ENCODE measurements at regions not wholly inside any gene's neighbourhood (a gene's known extent, or its start where the extent isn't known, plus 50 kb on each side); places are given as distances from the start of the nearest gene placed in this dataset.

DNA sequence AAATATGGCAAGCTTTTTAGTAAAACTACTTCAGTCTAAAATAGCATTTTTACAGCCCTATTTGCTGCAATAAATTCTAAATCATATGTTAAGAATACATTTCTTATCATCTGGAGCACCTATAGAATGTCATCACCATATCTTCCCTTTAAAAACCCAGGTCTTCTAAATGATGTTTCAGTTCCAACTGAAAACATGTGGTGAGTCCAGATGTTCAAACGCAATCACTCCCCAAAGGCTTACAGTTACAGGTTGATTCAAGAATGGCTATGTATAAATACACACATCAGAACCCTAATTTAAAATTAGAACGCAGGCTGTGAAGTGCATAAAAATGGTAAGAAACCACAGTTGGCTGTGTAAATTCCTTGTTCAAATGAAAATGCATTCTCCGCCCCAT is 796.3 kb downstream of the MAT2B start:
- intact Hi-C loops (cut with DNase I) = no loop called here

DNA sequence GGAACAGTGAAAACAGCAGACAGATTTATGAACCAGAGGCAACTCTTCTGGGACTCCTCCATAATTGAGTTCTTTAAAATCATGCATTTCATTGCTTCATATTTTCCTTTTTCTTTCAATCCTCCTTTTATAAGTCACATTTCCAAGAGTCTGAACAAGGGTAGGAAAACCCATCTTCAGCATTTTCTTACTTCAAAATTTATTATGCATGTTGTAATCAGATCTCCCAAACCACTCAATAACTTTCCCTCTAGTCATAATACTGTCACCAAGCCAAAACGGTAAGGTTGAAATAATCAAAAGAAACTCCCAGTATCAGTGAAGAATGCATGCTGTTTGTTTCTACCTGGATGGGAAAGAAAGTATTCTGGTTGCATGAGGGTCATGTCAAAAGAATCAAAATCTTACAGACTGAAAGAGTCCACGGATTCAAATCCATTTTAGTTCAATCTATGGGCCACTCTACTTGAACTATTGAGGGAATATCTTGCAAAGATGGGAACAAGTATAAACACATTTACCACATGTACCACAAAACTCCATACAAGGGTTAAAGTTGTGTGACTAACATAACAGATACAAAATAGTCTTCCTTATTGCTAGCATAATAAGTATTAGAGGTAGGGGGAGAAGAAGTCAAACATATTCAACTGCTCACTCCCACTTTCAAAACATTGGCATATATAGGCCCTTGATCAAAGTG is 797.3 kb downstream of the MAT2B start:
- peaks cover 3% of the 10 kb centered on the region for H3K9me3 ChIP-seq (ENCODE audit: control insufficient read depth, low read length)
- H3K36me3 ChIP-seq (ENCODE audit: control insufficient read depth in 1 of 2, insufficient read depth in 2 of 2, low read length in 1 of 2) = no peaks in the 10 kb centered on the region
- no peaks in the 10 kb centered on the region for H3K27me3 ChIP-seq (ENCODE audit: control insufficient read depth in 1 of 2, insufficient read depth in 2 of 2, low read length in 1 of 2)
- no peak overlapping the region for H3K4me3 ChIP-seq (ENCODE audit: low read length in 2 of 2)
- H3K4me1 ChIP-seq (ENCODE audit: control insufficient read depth in 1 of 2, insufficient read depth in 2 of 2, low read length in 2 of 2) = no peaks in the 10 kb centered on the region
- intact Hi-C loops (cut with DNase I) = no loop called here
- 38 to 50% methylated on average over 2 of the region's 2 CpGs for WGBS, 2 donors
- DNase-seq (no peak), ATAC-seq (ENCODE audit: low FRiP score) (no peak)
- no peak overlapping the region for H3K27ac ChIP-seq (ENCODE audit: low read depth in 1 of 2, low read length in 2 of 2)

More for the DNA sequence above, 796.3 kb downstream of the MAT2B start:
- Histone ChIP-seq H3K27me3 (ENCODE audit: control insufficient read depth in 1 of 2, insufficient read depth in 2 of 2, low read length in 1 of 2) (no peaks in the 10 kb centered on the region), H3K4me3 (ENCODE audit: low read length in 2 of 2) (no peak overlapping the region), H3K27ac (ENCODE audit: low read depth in 1 of 2, low read length in 2 of 2) (no peak overlapping the region), H3K9me3 (ENCODE audit: control insufficient read depth, low read length) (peaks cover 3% of the 10 kb centered on the region), H3K4me1 (ENCODE audit: control insufficient read depth in 1 of 2, insufficient read depth in 2 of 2, low read length in 2 of 2) (no peaks in the 10 kb centered on the region), H3K36me3 (ENCODE audit: control insufficient read depth in 1 of 2, insufficient read depth in 2 of 2, low read length in 1 of 2) (no peaks in the 10 kb centered on the region)
- no peak for ATAC-seq (ENCODE audit: low FRiP score)
- 52 to 64% methylated on average over 3 of the region's 3 CpGs for WGBS, 2 donors
- DNase-seq = no peak

DNA sequence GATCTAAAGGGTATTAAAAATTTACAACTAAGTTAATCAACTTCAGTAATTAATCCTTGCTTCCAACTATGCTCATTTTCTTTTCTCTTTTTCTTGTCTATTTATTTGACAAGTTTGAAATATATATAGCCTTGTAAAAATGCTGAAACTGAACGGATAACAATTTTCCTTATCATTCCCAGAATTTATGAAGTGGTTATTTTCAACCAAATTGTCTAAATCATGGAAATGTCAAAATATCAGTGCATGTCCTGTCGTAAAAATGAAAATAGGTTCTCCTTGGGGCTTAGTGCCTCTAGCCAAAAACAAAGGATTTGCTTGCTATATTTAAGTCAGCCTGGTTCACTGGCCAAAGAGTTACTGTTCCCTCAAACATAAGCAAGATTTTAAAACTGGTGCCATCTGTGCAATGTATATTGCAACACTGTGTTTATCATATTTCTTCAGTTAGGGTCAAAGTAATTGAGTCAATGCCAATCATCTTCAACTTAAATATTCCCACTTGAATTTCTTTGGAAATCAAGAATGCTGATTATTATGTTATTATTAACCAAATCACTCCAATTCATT is 798.3 kb downstream of the MAT2B start:
- no peaks in the 10 kb centered on the region for H3K36me3 ChIP-seq (ENCODE audit: control insufficient read depth in 1 of 2, insufficient read depth in 2 of 2, low read length in 1 of 2)
- H3K4me1 ChIP-seq (ENCODE audit: control insufficient read depth in 1 of 2, insufficient read depth in 2 of 2, low read length in 2 of 2) = no peaks in the 10 kb centered on the region
- intact Hi-C loops (cut with DNase I) = no loop called here
- DNase-seq = no peak
- no peak overlapping the region for H3K27ac ChIP-seq (ENCODE audit: low read depth in 1 of 2, low read length in 2 of 2)
- no peaks in the 10 kb centered on the region for H3K27me3 ChIP-seq (ENCODE audit: control insufficient read depth in 1 of 2, insufficient read depth in 2 of 2, low read length in 1 of 2)
- WGBS, 2 donors = 5 to 13% methylated on average over 2 of the region's 2 CpGs
- H3K9me3 ChIP-seq (ENCODE audit: control insufficient read depth, low read length) = peaks cover 3% of the 10 kb centered on the region
- H3K4me3 ChIP-seq (ENCODE audit: low read length in 2 of 2) = no peak overlapping the region
- ATAC-seq (ENCODE audit: low FRiP score) = no peak

DNA sequence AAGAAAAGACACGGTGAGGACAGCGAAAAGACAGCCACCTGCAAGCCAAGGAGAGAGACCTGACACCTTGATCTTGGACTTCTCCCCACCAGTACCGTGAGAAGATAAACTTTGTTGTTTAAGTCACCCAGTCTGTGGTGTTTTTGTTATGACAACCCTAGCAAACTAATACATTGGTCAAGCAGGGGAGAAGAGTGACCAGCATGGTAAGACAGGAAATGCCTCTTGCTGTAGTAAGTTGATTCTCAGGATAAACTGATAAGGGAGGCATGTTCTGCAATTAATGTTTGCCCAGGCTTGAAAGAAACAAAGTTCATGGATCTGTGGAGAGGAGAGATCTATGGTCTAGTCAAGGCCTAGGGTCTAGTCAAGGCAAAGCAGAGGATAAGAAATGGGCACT is 801.2 kb downstream of the MAT2B start:
- H3K36me3 ChIP-seq (ENCODE audit: control insufficient read depth in 1 of 2, insufficient read depth in 2 of 2, low read length in 1 of 2) = no peaks in the 10 kb centered on the region
- 77 to 81% methylated on average over 3 of the region's 3 CpGs for WGBS, 2 donors
- H3K27me3 ChIP-seq (ENCODE audit: control insufficient read depth in 1 of 2, insufficient read depth in 2 of 2, low read length in 1 of 2) = no peaks in the 10 kb centered on the region
- DNase-seq = no peak
- ATAC-seq (ENCODE audit: low FRiP score) = no peak
- H3K9me3 ChIP-seq (ENCODE audit: control insufficient read depth, low read length) = peaks cover 3% of the 10 kb centered on the region
- no peak overlapping the region for H3K27ac ChIP-seq (ENCODE audit: low read depth in 1 of 2, low read length in 2 of 2)
- H3K4me3 ChIP-seq (ENCODE audit: low read length in 2 of 2) = no peak overlapping the region
- H3K4me1 ChIP-seq (ENCODE audit: control insufficient read depth in 1 of 2, insufficient read depth in 2 of 2, low read length in 2 of 2) = no peaks in the 10 kb centered on the region
- intact Hi-C loops (cut with DNase I) = no loop called here

DNA sequence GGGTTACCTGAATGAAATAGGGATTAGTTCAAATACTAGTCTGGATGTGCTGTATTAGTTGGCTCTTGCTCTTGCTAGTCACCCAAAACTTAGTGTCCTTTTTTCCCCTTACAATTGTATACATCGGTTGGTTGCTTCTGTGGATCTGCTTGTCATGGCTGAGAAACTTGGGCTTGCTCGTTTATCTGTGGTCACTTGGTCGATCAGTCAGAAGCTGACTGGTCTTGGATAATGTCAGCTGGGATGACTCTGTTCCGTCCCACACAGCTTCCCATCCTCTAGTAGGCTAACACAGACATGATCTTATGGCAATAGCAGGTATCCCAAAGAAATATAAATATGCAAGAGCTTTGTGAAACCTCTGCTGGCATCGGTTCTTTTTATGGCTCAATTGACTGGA is 807.4 kb downstream of the MAT2B start:
- WGBS, 2 donors = 84 to 91% methylated on average over 5 of the region's 5 CpGs
- ATAC-seq (ENCODE audit: low FRiP score) = no peak
- DNase-seq = no peak
- Histone ChIP-seq H3K4me1 (ENCODE audit: control insufficient read depth in 1 of 2, insufficient read depth in 2 of 2, low read length in 2 of 2) (no peaks in the 10 kb centered on the region), H3K27ac (ENCODE audit: low read depth in 1 of 2, low read length in 2 of 2) (no peak overlapping the region), H3K36me3 (ENCODE audit: control insufficient read depth in 1 of 2, insufficient read depth in 2 of 2, low read length in 1 of 2) (no peaks in the 10 kb centered on the region), H3K9me3 (ENCODE audit: control insufficient read depth, low read length) (no peaks in the 10 kb centered on the region), H3K4me3 (ENCODE audit: low read length in 2 of 2) (no peak overlapping the region), H3K27me3 (ENCODE audit: control insufficient read depth in 1 of 2, insufficient read depth in 2 of 2, low read length in 1 of 2) (no peaks in the 10 kb centered on the region)
- intact Hi-C loops (cut with DNase I) = no loop called here

DNA sequence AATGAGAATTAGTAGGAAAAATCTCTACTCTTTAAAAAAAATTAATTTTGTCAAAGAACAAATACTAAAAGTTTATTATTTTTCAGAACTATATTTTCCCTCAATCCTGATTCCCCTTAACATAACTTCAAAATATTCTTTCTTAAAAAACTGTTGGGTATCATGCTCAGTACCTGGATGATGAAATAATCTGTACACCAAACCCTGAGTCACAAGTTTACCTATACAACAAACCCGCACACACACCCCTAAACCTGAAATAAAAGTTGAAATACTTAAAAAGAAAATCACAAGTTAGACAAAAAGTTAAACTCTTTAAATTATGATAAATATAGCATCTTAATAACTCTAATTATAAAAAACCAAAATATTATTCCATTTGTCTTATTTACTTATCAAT is 812.3 kb downstream of the MAT2B start:
- H3K9me3 ChIP-seq (ENCODE audit: control insufficient read depth, low read length) = no peaks in the 10 kb centered on the region
- H3K27me3 ChIP-seq (ENCODE audit: control insufficient read depth in 1 of 2, insufficient read depth in 2 of 2, low read length in 1 of 2) = no peaks in the 10 kb centered on the region
- ATAC-seq (ENCODE audit: low FRiP score) (no peak), DNase-seq (no peak)
- H3K36me3 ChIP-seq (ENCODE audit: control insufficient read depth in 1 of 2, insufficient read depth in 2 of 2, low read length in 1 of 2) = no peaks in the 10 kb centered on the region
- H3K4me1 ChIP-seq (ENCODE audit: control insufficient read depth in 1 of 2, insufficient read depth in 2 of 2, low read length in 2 of 2) = no peaks in the 10 kb centered on the region
- H3K4me3 ChIP-seq (ENCODE audit: low read length in 2 of 2) = no peak overlapping the region
- 92 to 94% methylated on average over 1 of the region's 1 CpG for WGBS, 2 donors
- intact Hi-C loops (cut with DNase I) = no loop called here
- no peak overlapping the region for H3K27ac ChIP-seq (ENCODE audit: low read depth in 1 of 2, low read length in 2 of 2)

DNA sequence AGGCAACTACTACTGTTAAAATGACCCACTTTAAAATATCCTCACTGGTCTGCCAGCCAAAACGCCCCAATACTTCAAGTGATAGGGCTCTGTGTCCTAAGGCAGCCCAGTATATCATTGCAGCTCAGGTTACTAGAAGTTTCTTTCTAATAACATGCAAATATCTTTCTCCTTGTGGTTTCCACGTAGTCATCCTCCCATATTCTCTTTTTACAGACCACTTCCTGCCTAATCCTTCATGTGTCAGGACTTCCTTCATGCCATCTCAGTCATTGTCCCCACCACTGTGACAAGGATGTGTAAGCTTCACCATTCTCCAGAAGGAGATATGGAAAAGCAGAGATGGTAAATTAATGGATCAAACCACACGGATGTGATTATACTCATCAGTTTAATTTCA is 813.7 kb downstream of the MAT2B start:
- intact Hi-C loops (cut with DNase I) = no loop called here
- Histone ChIP-seq H3K4me3 (ENCODE audit: low read length in 2 of 2) (no peak overlapping the region), H3K36me3 (ENCODE audit: control insufficient read depth in 1 of 2, insufficient read depth in 2 of 2, low read length in 1 of 2) (no peaks in the 10 kb centered on the region), H3K9me3 (ENCODE audit: control insufficient read depth, low read length) (no peaks in the 10 kb centered on the region), H3K27ac (ENCODE audit: low read depth in 1 of 2, low read length in 2 of 2) (no peak overlapping the region), H3K4me1 (ENCODE audit: control insufficient read depth in 1 of 2, insufficient read depth in 2 of 2, low read length in 2 of 2) (no peaks in the 10 kb centered on the region), H3K27me3 (ENCODE audit: control insufficient read depth in 1 of 2, insufficient read depth in 2 of 2, low read length in 1 of 2) (no peaks in the 10 kb centered on the region)
- WGBS, 2 donors = 64 to 72% methylated on average over 3 of the region's 3 CpGs
- DNase-seq = no peak
- no peak for ATAC-seq (ENCODE audit: low FRiP score)

DNA sequence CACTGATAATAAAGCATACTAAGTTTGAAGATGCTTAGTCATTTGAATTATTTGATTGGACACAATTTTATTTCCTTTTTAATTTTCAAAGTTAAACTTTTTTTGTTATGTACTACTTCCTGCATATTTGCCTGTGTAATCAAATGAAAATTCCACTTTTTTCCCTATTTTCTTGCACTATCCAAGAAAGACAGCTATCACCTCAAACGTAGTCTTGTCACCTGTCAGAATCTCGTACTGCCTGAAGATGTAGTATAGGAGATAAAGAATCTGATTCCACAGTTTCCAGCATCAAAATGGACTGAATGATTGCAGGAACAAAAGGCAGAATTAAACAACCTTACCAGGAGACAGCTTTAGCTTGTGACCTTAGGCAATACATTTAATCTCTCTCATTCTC is 818.8 kb downstream of the MAT2B start:
- Histone ChIP-seq H3K27me3 (ENCODE audit: control insufficient read depth in 1 of 2, insufficient read depth in 2 of 2, low read length in 1 of 2) (no peaks in the 10 kb centered on the region), H3K4me3 (ENCODE audit: low read length in 2 of 2) (no peak overlapping the region), H3K36me3 (ENCODE audit: control insufficient read depth in 1 of 2, insufficient read depth in 2 of 2, low read length in 1 of 2) (no peaks in the 10 kb centered on the region), H3K4me1 (ENCODE audit: control insufficient read depth in 1 of 2, insufficient read depth in 2 of 2, low read length in 2 of 2) (no peaks in the 10 kb centered on the region), H3K9me3 (ENCODE audit: control insufficient read depth, low read length) (no peaks in the 10 kb centered on the region), H3K27ac (ENCODE audit: low read depth in 1 of 2, low read length in 2 of 2) (no peak overlapping the region)
- DNase-seq = no peak
- 61 to 62% methylated on average over 2 of the region's 2 CpGs for WGBS, 2 donors
- ATAC-seq (ENCODE audit: low FRiP score) = no peak
- intact Hi-C loops (cut with DNase I) = no loop called here

DNA sequence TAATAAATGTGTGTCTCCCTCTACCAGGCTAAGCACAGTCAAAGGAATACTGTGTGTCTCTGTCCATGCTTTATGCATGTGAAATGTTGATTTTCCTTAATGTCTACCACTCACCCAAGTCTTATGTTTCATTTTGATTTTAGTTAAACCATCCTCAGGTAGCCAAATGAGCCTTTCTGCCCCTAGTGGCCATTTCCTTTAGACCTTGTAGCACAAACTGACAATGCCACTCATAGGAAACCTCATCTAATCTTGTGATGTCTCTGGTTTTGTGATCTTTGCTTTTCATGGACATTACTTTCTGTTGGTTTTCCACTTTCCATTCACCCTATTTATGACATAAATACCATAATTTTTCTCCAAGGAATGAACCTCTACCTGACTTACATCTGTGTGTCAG is 820.8 kb downstream of the MAT2B start:
- no peak overlapping the region for H3K27ac ChIP-seq (ENCODE audit: low read depth in 1 of 2, low read length in 2 of 2)
- no peaks in the 10 kb centered on the region for H3K36me3 ChIP-seq (ENCODE audit: control insufficient read depth in 1 of 2, insufficient read depth in 2 of 2, low read length in 1 of 2)
- no peaks in the 10 kb centered on the region for H3K27me3 ChIP-seq (ENCODE audit: control insufficient read depth in 1 of 2, insufficient read depth in 2 of 2, low read length in 1 of 2)
- DNase-seq (no peak), ATAC-seq (ENCODE audit: low FRiP score) (no peak)
- H3K9me3 ChIP-seq (ENCODE audit: control insufficient read depth, low read length) = no peaks in the 10 kb centered on the region
- intact Hi-C loops (cut with DNase I) = no loop called here
- H3K4me1 ChIP-seq (ENCODE audit: control insufficient read depth in 1 of 2, insufficient read depth in 2 of 2, low read length in 2 of 2) = no peaks in the 10 kb centered on the region
- H3K4me3 ChIP-seq (ENCODE audit: low read length in 2 of 2) = no peak overlapping the region

All from aorta (tissue), 5 donors.